ENCODE measurements at regions not wholly inside any gene's neighbourhood (a gene's known extent, or its start where the extent isn't known, plus 50 kb on each side); places are given as distances from the start of the nearest gene placed in this dataset.

DNA sequence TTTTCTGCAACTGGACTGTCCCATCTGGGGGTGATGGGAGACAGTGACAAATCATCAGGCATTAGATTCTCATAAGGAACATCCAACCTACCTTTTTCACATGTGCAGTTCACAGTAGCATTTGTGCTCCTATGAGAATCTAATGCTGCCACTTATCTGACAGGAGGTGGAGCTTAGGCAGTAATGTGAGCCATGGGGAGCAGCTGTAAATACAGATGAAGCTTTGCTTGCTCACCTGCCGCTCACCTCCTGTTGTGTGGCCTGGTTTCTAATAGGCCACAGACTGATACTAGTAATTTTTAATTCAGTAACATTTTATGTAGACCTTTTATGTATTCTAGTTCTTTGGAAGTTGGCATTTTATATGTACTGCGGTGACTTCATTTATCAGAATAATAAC is 180.1 kb upstream of the SPOPL start:
- no peak for TF ChIP-seq SP1 (IDR thresholded peaks at IDR 0.05)
- TF ChIP-seq TARDBP (IDR thresholded peaks at IDR 0.05) = no peak
- TF ChIP-seq FOXM1 (IDR thresholded peaks at IDR 0.05; ENCODE audit: borderline replicate concordance) = no peak
- TF ChIP-seq BHLHE40 (IDR thresholded peaks at IDR 0.05; ENCODE audit: borderline replicate concordance) = no peak
- no peak for TF ChIP-seq CTBP1 (IDR thresholded peaks at IDR 0.05; ENCODE audit: borderline replicate concordance)
- no peak for TF ChIP-seq FOXA1 (IDR thresholded peaks at IDR 0.05)
- no peak for TF ChIP-seq FOXK2 (IDR thresholded peaks at IDR 0.05)
- no peak for TF ChIP-seq PKNOX1 (IDR thresholded peaks at IDR 0.05)
- no peak for TF ChIP-seq NFRKB (IDR thresholded peaks at IDR 0.05)
- no peak for TF ChIP-seq ARNT (IDR thresholded peaks at IDR 0.05)
